Neuronal stem cell (in vitro differentiated cells): ENCODE measurements at regions not wholly inside any gene's neighbourhood (a gene's known extent, or its start where the extent isn't known, plus 50 kb on each side); places are given as distances from the start of the nearest gene placed in this dataset.

Experiments used
- DNase-seq: peaks from one replicate; pipeline ENCODE4 v3.0.0-alpha.2; 2013; ENCODE audit warnings: low spot score
- H2AFZ ChIP-seq: one replicate; pipeline ENCODE4 v1.6.1; 2013; ENCODE audit warnings: mild to moderate bottlenecking, low read length, inconsistent platforms
- H2AK5ac ChIP-seq: 2 replicates; pipeline ENCODE4 v1.6.1; 2013; ENCODE audit warnings: low read depth, mild to moderate bottlenecking, inconsistent platforms, low read length, moderate library complexity, mixed read lengths
- H2BK120ac ChIP-seq: 2 replicates; pipeline ENCODE4 v1.6.1; 2013; ENCODE audit warnings: low read depth, mild to moderate bottlenecking, inconsistent platforms, low read length, moderate library complexity, mixed read lengths
- H2BK12ac ChIP-seq: one replicate; pipeline ENCODE4 v1.6.1; 2013; ENCODE audit warnings: low read length, inconsistent platforms
- H2BK15ac ChIP-seq: 2 replicates; pipeline ENCODE4 v1.6.1; 2013; ENCODE audit warnings: mild to moderate bottlenecking, low read length, inconsistent platforms, mixed read lengths
- H2BK5ac ChIP-seq: one replicate; pipeline ENCODE4 v1.6.1; 2013; ENCODE audit warnings: inconsistent platforms, mild to moderate bottlenecking, low read length, moderate library complexity
- H3K14ac ChIP-seq: one replicate; pipeline ENCODE4 v1.6.1; 2013; ENCODE audit warnings: low read length, inconsistent platforms
- H3K18ac ChIP-seq: 2 replicates; pipeline ENCODE4 v1.6.1; 2013; ENCODE audit warnings: low read length, inconsistent platforms
- H3K23ac ChIP-seq: 2 replicates; pipeline ENCODE4 v1.6.1; 2013; ENCODE audit warnings: low read depth, mild to moderate bottlenecking, mixed read lengths, low read length, inconsistent platforms; ENCODE audit not compliant: poor library complexity
- H3K27ac ChIP-seq: replicated peaks from 3 replicates; pipeline ENCODE4 v1.5.1; 2013; ENCODE audit warnings: low read length, inconsistent platforms
- H3K27me3 ChIP-seq, 3 experiments: 2 replicates each; pipeline ENCODE4 v1.6.1; 2013; ENCODE audit warnings: low read length in 3 of 3, mild to moderate bottlenecking in 2 of 3, inconsistent platforms in 1 of 3, low read depth in 1 of 3, mixed read lengths in 1 of 3, moderate library complexity in 1 of 3; ENCODE audit not compliant: control insufficient read depth in 3 of 3, insufficient read depth in 3 of 3
- H3K36me3 ChIP-seq, 2 donors: replicated peaks in 1 of 2; 2 replicates each; pipeline ENCODE4 v1.6.1; 2013; ENCODE audit warnings: low read length in 2 of 2; ENCODE audit not compliant: control insufficient read depth in 2 of 2, insufficient read depth in 2 of 2
- H3K4ac ChIP-seq: 2 replicates; pipeline ENCODE4 v1.6.1; 2013; ENCODE audit warnings: inconsistent platforms, mild to moderate bottlenecking, low read length, moderate library complexity
- H3K4me1 ChIP-seq, 2 donors: 1 replicate in 1 of 2; 2 replicates in 1 of 2; pipeline ENCODE4 v1.6.1; 2013; ENCODE audit warnings: low read length in 2 of 2, low read depth in 1 of 2; ENCODE audit not compliant: control insufficient read depth in 2 of 2, insufficient read depth in 1 of 2
- H3K4me2 ChIP-seq: one replicate; pipeline ENCODE4 v1.6.1; 2013; ENCODE audit warnings: mild to moderate bottlenecking, low read length, inconsistent platforms; ENCODE audit not compliant: insufficient read depth, poor library complexity, severe bottlenecking
- H3K4me3 ChIP-seq, 2 donors: 2 replicates each; pipeline ENCODE4 v1.5.1; 2013; ENCODE audit warnings: low read length in 2 of 2, mild to moderate bottlenecking in 2 of 2, inconsistent platforms in 1 of 2, moderate library complexity in 1 of 2
- H3K79me1 ChIP-seq: one replicate; pipeline ENCODE4 v1.6.1; 2013; ENCODE audit warnings: low read depth, mild to moderate bottlenecking, inconsistent platforms, low read length, moderate library complexity
- H3K9ac ChIP-seq: one replicate; pipeline ENCODE4 v1.6.1; 2013; ENCODE audit warnings: mild to moderate bottlenecking, low read depth, low read length, inconsistent platforms; ENCODE audit not compliant: poor library complexity
- H3K9me3 ChIP-seq, 2 donors: replicated peaks in 1 of 2; 2 replicates each; pipeline versions ENCODE3 to v1.6.1; 2013; ENCODE audit warnings: low read length in 2 of 2, mild to moderate bottlenecking in 2 of 2, inconsistent platforms in 1 of 2, low read depth in 1 of 2, mixed read lengths in 1 of 2, moderate library complexity in 1 of 2; ENCODE audit not compliant: control insufficient read depth in 2 of 2, insufficient read depth in 1 of 2
- H4K8ac ChIP-seq: one replicate; pipeline ENCODE4 v1.6.1; 2013; ENCODE audit warnings: low read depth, mild to moderate bottlenecking, inconsistent platforms, low read length, moderate library complexity
- H4K91ac ChIP-seq: one replicate; pipeline ENCODE4 v1.6.1; 2013; ENCODE audit warnings: low read length, low read depth, mild to moderate bottlenecking, inconsistent platforms; ENCODE audit not compliant: poor library complexity
- WGBS, 2 donors: extraction: QIAGEN DNeasy Blood & Tissue Kit; methylation state at CpG; one replicate each; pipeline ENCODE4 v1.1.7; 2013; ENCODE audit warnings: missing lambda C conversion rate in 2 of 2, mixed read lengths in 1 of 2; ENCODE audit not compliant: insufficient read length in 2 of 2, insufficient replicate concordance in 1 of 2; ENCODE audit errors: extremely low coverage in 2 of 2; 5-methylcytosine and 5-hydroxymethylcytosine counted together

- Histone ChIP-seq H2AFZ (no peak overlapping the region), H2BK12ac (no peak overlapping the region), H3K4ac (no peak overlapping the region), H2BK5ac (no peak overlapping the region), H4K8ac (no peak overlapping the region), H3K9ac (no peak overlapping the region), H3K4me1 (no peaks in the 10 kb centered on the region), H4K91ac (no peak overlapping the region), H3K14ac (no peak overlapping the region), H3K9me3 (no peaks in the 10 kb centered on the region), H2BK120ac (no peak overlapping the region), H3K27ac (no peak overlapping the region), H3K18ac (no peak overlapping the region), H3K4me2 (no peak overlapping the region), H2AK5ac (no peak overlapping the region), H3K79me1 (no peaks in the 10 kb centered on the region), H3K4me3 (no peak overlapping the region), H3K36me3 (no peaks in the 10 kb centered on the region), H3K23ac (no peak overlapping the region), H2BK15ac (no peak overlapping the region), H3K27me3 (no peaks in the 10 kb centered on the region)
- DNase-seq: no peak
- no CpG with 5 or more reads among the region's 1 CpG for WGBS, 2 donors
Measured at GRCh38 chr2:145075454-145076062, 555.6 kb upstream of the ZEB2 start.

GRCh38 chr2:145070703-145071102 is 550.8 kb upstream of the ZEB2 start:
- Histone ChIP-seq H3K27me3 (no peaks in the 10 kb centered on the region), H2BK5ac (no peak overlapping the region), H3K9ac (no peak overlapping the region), H2BK120ac (no peak overlapping the region), H3K4me2 (no peak overlapping the region), H3K27ac (no peak overlapping the region), H3K4me3 (no peak overlapping the region), H2BK15ac (no peak overlapping the region), H2AFZ (no peak overlapping the region), H2BK12ac (no peak overlapping the region), H3K4ac (no peak overlapping the region), H4K91ac (no peak overlapping the region), H3K14ac (no peak overlapping the region), H3K18ac (no peak overlapping the region), H2AK5ac (no peak overlapping the region), H3K36me3 (no peaks in the 10 kb centered on the region), H3K23ac (no peak overlapping the region), H3K4me1 (no peaks in the 10 kb centered on the region), H3K79me1 (no peaks in the 10 kb centered on the region), H3K9me3 (no peaks in the 10 kb centered on the region), H4K8ac (no peak overlapping the region)
- DNase-seq: no peak

GRCh38 chr2:145068509-145068908 is 548.6 kb upstream of the ZEB2 start:
- WGBS, 2 donors: no CpG with 5 or more reads among the region's 2 CpGs
- H2BK15ac ChIP-seq: no peak overlapping the region
- no peak overlapping the region for H2AFZ ChIP-seq

GRCh38 chr2:145067549-145068030 is 547.7 kb upstream of the ZEB2 start:
- no peak overlapping the region for H3K4ac ChIP-seq
- no peaks in the 10 kb centered on the region for H3K9me3 ChIP-seq
- DNase-seq: no peak
- WGBS, 2 donors: no CpG with 5 or more reads among the region's 6 CpGs
- H2BK5ac ChIP-seq: no peak overlapping the region
- H3K18ac ChIP-seq: no peak overlapping the region
- H3K23ac ChIP-seq: no peak overlapping the region
- no peak overlapping the region for H2BK12ac ChIP-seq
- no peak overlapping the region for H2AFZ ChIP-seq
- no peaks in the 10 kb centered on the region for H3K79me1 ChIP-seq
- no peaks in the 10 kb centered on the region for H3K36me3 ChIP-seq
- H3K4me2 ChIP-seq: no peak overlapping the region
- no peak overlapping the region for H2BK15ac ChIP-seq
- H3K4me3 ChIP-seq: no peak overlapping the region
- H3K9ac ChIP-seq: no peak overlapping the region
- no peak overlapping the region for H2AK5ac ChIP-seq
- no peak overlapping the region for H4K91ac ChIP-seq
- H4K8ac ChIP-seq: no peak overlapping the region
- no peak overlapping the region for H2BK120ac ChIP-seq
- no peak overlapping the region for H3K27ac ChIP-seq
- H3K14ac ChIP-seq: no peak overlapping the region
- H3K4me1 ChIP-seq: no peaks in the 10 kb centered on the region
- no peaks in the 10 kb centered on the region for H3K27me3 ChIP-seq

More at GRCh38 chr2:145068509-145068908, 548.6 kb upstream of the ZEB2 start:
- no peak overlapping the region for H3K4me3 ChIP-seq
- H3K36me3 ChIP-seq: no peaks in the 10 kb centered on the region
- H2AK5ac ChIP-seq: no peak overlapping the region
- H4K91ac ChIP-seq: no peak overlapping the region
- no peaks in the 10 kb centered on the region for H3K4me1 ChIP-seq
- no peak overlapping the region for H3K14ac ChIP-seq
- H2BK12ac ChIP-seq: no peak overlapping the region
- no peak overlapping the region for H3K23ac ChIP-seq
- DNase-seq: no peak
- H3K27me3 ChIP-seq: no peaks in the 10 kb centered on the region
- no peak overlapping the region for H3K9ac ChIP-seq
- H4K8ac ChIP-seq: no peak overlapping the region
- H3K79me1 ChIP-seq: no peaks in the 10 kb centered on the region
- no peak overlapping the region for H3K18ac ChIP-seq
- no peak overlapping the region for H3K27ac ChIP-seq
- no peak overlapping the region for H3K4me2 ChIP-seq
- H3K9me3 ChIP-seq: no peaks in the 10 kb centered on the region
- H2BK5ac ChIP-seq: no peak overlapping the region
- no peak overlapping the region for H3K4ac ChIP-seq
- no peak overlapping the region for H2BK120ac ChIP-seq
